DMS114 treated with DMSO at 0.1 percent for 48 hours (cell line): ENCODE measurements at regions not wholly inside any gene's neighbourhood (a gene's known extent, or its start where the extent isn't known, plus 50 kb on each side); places are given as distances from the start of the nearest gene placed in this dataset.
A peak's percentile ranks its signal among the peaks of the same experiment; 100 is the strongest.
"Not testable (repeated sequence)": the region's sequence is repeated elsewhere in the genome, so short reads cannot be mapped to it uniquely, and the experiment has no call there.

Source experiments
- DNase-seq: peaks from one replicate; lab custom pipeline; 2025; ENCODE audit not compliant: unreplicated experiment; lab: John Stamatoyannopoulos, UW

DNA sequence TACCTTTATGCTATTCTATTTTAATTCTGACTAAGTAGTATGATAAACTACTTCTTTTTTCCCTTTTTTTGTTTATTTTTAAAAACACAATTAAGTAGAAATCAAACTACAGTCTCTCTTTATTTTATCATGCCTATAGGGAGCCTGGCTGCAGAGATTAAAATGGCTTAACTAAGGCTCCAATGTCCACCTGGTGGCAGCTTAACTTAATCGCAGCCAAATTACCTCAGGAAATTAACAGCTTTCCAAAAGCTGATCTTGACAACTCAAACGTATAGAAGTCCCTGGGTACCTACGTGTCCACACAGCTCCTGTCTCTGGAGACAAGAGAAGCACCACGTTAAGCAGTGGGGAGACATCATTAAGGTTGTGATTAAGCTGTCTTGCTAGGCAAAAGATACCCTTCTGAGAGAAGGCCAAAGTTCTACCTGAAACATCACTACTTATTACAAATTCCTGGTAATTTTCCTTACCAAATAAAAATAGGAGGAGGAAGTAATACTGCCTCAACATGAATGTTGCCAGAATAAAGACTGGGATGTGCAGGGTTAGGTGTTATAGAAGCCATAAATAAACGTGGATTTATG lies 63.2 kb upstream of the SNX19 start:
- DNase-seq: peak; percentile 2

DNA sequence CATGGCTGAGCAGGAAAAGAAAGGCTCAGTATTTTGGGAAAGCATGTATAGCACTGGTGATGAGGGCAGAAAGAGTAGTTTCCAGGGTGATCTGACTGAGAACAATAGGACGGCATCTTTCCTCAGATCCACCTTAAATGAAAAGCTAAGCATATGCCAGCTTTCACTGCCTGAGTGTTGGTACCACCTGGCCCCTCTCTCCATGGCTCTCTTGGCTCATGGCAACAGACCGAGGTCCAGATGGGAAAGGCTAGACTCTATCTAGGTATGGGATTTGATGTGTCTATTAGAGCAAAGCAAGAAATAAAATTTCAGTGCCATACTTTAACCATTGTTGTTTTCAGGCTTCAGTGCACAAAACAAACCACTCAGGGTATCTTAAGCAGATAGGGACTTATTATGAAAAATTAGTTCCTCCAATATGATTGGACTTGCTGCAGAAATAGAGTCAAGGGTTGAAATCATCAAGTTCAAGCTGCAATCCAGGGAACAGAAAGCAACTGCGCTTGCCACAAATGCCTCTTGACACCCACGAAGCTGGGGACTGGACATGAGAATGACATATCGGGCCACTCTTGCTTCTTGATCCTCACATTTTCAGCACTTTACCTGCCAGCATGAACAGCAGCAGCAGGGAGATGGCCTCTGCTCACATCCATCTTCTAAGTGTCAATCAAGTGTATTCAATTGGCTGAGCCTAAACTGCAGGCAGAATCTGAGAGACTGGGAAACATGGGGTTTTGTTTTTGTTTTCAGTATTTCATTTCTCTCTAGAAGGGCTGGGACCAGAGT lies 64.0 kb upstream of the SNX19 start:
- DNase-seq: no peak

DNA sequence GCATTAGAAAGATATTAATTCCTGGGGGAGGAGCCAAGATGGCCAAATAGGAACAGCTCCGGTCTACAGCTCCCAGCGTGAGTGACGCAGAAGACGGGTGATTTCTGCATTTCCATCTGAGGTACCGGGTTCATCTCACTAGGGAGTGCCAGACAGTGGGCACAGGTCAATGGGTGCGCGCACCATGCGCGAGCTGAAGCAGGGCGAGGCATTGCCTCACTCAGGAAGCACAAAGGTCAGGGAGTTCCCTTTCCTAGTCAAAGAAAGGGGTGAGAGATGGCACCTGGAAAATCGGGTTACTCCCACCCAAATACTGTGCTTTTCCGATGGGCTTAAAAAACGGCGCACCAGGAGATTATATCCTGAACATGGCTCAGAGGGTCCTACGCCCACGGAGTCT lies 68.0 kb upstream of the SNX19 start:
- not testable (repeated sequence) for DNase-seq

DNA sequence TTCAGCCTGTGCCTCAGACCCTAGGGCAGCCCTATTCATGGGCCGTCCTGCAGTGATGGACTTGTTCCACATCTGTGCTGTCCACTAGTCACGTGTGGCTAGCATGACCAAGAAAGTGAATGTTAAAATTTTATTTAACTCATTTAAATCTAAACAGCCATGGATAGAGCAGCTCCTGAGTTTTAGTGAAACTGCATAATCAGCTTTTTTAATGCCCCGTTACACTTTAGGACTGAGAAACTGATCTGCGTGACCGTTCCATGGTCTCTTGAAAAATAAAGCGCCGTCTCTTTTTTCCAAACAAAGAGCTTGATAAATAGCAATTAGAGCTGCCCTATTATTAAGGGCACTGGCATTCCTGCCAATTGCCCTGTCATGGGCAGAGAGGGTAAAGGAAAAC lies 76.5 kb upstream of the SNX19 start:
- DNase-seq: no peak

DNA sequence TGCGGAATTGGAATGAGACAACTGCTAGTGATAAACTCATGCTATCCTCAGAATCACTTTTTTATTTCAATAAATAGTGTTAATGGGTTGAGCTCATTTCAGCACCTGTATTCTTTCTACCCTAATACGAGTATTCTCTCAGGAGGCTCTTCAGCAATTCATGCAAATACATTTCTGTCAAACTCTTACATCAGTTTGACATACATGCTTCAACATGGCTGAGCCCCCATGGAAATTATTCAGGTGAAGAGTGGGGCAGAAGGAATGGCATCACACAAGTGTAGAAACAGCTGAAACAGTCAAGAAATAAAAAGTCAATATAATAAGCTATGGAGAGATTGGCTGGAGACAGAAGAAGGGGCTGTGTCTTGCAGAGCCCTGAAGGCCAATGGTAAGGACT lies 77.8 kb upstream of the SNX19 start:
- DNase-seq: no peak

DNA sequence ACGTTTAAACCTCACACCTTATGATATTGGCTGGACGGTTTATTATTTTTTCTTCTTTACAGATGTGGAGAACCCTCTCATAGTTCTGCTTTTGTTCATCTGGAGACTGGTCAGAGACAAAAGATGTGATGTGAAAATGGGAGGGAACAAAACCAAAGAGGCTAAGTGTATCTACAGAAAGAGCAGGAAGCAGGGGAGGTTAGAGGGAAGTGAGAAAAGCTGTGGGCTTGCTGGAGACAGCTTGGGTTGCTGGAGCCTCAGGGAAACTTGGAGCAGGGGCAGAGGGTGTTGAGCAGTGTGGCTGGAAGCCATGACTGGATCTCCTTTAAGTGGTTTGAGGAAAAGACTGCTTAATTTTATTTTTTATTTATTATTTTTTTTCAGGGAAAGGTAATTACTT lies 79.0 kb upstream of the SNX19 start:
- no peak for DNase-seq

DNA sequence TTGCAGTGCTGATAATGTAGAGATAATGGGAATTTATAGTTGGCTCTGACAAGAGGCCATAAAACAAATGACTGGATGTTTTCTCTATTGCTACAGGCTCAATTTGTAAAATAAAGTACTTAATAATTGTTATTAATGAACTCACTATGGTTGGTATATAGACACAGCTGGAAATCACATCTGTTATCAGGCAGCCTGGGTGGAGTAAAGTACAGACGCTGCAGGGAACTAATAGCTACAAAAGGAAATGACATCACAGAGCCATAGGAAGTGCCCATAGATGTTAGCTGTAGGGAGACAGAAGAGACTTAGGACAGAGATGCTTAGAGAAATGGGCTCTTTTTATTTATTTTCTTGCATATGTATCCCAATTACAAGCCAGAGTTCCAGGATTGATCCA lies 81.0 kb upstream of the SNX19 start:
- DNase-seq: no peak

DNA sequence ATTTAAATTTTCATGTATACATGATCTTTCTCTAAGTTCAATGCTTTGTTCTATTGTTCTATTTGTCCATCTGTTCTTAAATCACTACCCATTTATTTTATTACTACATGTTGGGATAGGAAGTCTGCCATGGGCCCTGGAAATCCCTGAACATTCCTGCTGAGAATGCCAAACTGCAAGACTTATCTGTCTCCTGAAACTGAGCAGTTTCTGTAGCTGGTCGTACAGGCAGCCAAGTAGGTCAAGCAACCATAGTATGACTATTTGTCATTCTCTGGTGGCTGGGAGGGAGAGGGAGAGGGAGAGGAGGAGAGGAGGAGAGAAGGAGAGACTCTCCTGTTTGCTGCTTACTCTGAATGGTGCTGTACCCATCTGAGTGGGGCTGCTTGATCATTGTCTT lies 82.8 kb upstream of the SNX19 start:
- DNase-seq: no peak

DNA sequence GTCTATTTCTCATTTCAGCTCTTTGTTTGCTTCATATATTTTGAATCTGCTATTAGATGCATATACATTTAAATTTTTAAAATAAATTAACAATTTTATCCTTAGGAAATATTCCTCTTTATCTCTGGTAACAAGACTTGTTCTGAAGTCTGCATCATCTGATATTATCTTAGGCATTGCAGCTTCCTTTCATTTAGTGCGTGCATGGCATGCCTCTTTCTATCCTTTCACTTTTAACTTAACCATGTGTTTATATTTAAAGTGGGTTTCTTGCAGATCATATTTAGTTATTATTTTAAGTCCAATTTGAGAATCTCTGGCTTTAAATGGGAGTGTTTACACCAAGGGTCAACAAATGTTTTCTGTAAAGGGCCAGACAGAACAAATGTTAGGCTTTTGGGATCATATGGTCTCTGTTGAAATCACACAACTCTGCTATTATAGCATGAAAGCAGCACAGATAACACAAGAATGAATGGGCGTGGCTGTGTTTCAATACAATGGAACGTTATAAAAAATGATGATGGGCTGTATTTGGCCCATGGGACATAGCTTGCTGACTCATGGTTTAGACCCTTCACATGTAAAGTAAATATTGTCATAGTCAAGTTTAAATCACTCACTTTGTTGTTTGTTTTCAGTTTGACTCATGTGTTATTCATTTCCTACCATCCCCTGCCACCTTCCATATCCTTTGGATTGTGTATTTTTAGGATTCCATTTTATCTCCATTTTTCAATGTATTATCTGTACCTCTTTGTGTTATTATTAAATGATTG lies 83.9 kb upstream of the SNX19 start:
- no peak for DNase-seq

DNA sequence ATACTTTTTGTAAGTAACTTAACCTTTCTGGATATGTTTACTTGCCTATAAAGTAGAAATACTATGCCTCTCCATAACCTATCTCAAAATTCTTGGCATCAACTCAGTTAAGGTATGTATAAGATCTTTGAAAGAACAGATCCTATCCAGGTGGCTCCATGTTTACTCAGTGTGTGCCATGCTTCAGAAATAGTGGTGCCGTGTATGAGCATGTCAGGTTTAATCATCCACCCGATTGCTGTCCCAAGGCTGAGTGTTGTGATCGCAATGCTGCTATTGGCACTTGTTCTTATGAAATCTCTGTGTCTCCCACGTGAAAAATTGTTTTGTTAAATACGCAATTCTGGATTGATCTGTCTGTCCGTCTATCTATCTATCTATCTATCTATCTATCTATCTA lies 85.9 kb upstream of the SNX19 start:
- no peak for DNase-seq

DNA sequence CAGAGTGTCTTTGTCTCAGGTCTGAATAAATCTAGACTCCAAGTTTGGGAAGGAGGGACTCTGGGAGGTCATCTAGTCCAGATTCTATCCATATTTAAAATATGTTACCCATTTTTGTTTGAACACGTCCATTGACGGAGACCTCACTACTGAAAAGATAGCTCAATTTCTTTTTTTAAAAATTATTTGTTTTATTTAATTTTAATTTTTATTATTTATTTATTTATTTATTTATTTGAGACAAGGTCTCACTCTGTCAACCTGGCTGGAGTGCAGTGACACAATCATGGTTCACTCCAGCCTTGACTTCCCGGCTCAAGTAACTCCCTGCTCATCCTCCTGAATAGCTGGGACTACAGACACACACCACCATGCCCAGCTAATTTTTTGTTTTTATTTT lies 89.5 kb upstream of the SNX19 start:
- DNase-seq: no peak

DNA sequence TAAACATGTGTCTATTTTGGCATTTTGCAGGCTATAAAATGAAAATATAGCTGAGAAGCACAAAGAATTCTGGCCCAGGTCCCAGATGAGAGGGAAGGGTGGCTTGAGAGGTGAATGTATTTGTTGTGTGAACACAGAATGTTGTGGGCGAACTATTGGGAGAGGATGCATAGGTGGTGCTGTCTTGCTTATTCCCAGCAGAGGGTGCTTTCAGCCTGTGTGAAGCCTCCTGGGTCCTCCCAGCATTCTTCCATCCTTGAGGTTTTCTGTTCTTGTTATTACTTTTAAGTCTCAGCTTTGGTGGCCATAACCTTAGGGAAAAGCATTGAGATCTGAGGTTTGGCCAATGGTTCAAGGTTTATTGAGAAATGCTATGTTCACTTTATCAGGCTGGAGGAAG lies 108.7 kb upstream of the SNX19 start:
- DNase-seq: no peak

DNA sequence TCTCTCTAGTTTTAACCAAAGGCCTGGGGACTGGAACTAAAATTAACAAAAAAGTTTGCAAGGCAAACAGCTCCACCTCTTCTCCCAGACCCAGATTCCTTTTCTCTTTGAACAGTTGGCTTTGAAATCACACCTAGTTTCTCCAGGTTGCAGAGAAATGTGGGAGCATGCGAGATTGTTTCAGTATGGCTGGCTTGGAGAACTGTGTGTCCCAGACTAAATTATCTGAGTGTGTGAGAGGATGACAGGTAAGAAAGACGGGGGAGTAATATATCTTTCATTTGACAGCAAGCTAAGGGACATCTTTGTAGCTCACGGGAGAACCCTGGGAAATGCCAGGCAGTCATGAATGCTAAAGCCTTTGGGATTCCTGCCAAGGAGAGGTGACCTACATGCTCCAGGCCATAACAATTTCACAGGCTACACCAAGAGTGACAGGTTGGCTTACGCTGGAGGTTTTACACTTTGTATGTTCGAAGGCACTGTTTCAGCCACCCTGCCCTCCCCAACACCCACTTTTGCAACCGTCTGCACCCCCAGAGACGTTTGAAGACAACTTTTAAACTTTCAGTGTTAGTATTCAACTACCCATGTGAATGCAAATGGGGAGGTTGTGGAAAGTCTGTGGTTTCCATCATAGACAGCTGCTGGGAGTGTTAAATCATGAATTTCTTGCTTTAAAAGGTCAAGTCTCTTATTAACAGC lies 109.3 kb upstream of the SNX19 start:
- no peak for DNase-seq

DNA sequence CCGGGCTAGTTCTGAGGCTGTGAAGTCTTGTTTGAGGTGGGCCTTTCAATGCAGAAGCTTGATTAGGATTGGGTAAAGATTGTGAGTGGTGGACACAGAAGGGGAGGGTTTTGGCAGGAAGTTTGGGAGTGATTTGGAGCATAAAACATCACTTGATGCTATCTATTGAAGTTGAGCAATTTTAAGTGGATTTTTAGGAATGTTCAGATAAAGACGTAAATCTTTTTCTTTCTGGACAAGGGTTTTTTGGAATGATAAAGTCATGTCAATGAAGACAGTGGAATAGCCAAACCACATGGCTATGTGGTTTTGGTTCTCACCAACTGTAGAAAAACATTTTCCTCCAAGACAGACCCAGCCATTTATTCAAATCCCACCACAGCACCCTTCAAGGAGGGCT lies 111.2 kb upstream of the SNX19 start:
- DNase-seq: no peak

DNA sequence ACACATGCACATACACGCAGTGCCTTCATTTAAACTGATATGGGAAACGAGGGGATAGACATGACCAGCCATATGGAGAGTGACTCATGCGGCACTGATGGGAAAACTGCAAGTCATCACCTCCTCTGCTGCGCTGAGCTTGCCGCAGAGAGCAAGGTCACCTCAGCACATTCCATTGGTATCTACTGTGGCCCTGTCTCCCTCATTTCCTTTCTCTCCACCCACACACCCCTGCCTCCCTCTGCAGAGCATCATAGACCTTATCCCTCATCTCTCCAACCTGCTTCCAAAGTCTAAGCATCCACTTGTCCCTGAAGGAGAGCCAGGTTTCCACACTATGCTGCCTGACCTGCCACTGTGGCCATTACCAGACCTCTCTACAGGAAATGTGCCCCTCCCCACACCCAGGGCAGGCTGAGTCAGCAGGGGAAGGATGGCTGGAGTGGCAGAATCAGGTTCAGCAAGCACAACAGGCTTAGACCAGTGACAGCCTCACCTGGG lies 116.9 kb upstream of the SNX19 start:
- no peak for DNase-seq

DNA sequence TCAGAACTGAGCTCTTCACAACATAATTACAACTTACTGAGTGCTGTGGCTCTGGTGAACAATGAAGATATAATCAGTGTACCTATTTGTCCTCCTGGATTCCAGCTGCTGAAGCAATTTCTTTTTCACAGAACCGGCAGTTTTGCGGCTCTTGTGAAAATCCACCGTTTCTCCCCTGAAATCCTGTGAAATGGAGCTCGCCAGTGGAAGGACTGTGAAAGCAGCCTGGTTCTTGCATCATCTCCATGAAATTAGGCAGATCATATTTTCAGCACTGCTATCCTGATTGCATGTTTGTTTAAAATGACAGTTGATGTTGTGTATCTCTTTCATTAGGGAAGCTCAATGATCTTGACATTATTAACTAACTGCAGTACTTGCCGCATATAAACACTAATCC lies 120.2 kb upstream of the SNX19 start:
- DNase-seq: no peak

DNA sequence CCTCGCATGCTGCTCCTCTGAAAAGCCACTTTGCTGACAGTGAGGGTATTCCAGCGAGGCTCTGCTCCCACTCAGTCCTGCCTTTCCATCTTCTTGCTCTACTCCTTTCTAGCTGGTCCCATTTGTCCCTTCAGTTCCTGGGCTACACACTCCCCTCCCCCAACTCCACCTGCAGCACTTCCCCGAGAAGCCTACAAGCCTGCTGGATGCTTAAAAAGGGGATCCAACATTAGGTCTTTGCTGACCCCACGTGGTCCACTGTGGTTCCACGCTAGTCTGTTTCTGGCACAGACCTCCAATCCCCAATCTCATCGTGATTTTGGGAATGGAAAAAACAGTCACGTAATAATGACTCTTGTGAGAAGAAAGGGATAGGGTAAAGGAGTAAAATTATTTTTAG lies 121.6 kb upstream of the SNX19 start:
- DNase-seq: no peak

DNA sequence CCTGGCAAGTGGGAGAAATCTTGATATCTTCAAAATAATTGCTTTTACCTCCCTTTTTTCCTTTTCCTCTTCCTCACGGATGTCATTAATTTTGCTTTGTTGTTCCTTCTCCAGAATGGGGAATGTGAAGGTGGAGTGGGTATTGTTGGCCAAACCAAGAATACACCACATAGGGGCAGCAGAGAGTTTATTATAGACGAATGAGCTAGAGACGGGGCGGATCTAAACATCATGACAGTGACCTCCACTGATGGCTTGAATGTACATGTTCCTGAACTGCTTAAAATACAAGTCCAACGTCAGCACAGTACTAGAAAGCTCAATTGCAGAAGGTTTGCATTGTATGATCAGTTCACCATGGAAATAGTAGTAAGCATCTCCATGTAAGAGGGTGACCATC lies 122.3 kb upstream of the SNX19 start:
- no peak for DNase-seq

DNA sequence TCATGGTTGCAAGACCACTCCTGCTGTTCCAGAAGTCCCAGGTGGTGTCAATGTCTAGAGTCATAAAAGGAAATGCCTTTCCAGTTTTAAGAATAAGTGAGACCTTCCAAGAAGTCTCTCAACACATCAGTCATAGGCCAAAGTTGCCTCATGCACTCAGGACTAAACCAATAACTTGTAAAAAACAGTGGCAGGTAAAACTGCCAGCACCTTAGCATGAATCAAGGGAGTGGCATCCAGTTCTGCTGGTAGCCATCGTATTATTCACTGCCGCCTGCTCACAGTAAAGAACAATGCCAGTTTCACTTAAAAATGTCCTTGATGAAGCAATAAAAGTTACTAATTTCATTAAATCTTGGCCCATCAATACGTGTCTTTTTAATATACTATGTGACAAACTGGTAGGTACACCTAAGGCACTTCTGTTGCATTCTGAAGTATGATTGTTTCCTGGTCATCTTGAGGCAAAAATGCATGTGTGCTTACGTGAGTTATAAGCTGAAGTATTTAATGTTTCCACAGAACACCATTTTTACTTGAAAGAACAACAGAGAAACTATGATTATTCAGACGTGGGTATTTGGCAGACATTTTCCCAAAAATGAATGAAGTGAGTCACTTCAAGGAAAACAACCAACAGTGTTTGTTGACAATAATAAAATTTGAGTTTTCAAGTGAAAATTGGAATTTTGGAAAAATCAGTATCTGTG lies 125.2 kb upstream of the SNX19 start:
- DNase-seq: no peak

DNA sequence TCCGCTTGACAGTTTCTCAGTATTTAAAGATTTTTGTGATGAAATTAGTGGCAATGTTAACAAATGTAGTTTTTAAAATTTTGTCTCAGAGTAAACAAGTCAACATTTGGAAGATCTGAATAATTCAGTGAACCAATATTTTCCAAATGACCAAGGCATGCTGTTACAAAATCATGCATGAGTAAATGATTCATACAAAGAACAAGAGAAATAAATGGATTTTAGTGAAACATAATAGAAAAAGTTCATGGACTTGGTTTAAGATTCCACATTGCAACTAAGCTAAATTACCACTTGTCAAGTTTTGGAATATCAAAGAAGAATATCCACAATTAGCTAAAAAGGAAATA lies 125.7 kb upstream of the SNX19 start:
- no peak for DNase-seq

DNA sequence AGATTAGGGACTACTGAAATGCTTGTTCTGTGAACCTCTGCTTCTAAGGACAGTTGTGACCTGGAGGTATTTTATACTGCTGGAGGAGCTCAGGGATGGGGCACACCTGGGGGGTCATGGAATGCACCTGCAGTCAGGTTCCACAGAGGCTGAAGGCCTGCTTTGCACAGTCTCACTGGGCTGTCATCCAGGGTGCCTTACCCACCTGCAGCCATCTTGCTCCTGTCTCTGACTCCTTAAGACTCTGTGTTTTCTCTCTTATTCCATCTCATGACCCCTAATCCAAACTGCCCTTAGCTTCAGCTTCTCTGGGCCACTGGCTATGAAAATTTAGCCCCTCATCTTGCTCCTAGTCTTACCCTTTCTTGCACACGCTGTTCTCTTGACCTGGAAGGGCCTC lies 127.0 kb upstream of the SNX19 start:
- DNase-seq: no peak
